ENCODE measurements at regions not wholly inside any gene's neighbourhood (a gene's known extent, or its start where the extent isn't known, plus 50 kb on each side); places are given as distances from the start of the nearest gene placed in this dataset.

DNA sequence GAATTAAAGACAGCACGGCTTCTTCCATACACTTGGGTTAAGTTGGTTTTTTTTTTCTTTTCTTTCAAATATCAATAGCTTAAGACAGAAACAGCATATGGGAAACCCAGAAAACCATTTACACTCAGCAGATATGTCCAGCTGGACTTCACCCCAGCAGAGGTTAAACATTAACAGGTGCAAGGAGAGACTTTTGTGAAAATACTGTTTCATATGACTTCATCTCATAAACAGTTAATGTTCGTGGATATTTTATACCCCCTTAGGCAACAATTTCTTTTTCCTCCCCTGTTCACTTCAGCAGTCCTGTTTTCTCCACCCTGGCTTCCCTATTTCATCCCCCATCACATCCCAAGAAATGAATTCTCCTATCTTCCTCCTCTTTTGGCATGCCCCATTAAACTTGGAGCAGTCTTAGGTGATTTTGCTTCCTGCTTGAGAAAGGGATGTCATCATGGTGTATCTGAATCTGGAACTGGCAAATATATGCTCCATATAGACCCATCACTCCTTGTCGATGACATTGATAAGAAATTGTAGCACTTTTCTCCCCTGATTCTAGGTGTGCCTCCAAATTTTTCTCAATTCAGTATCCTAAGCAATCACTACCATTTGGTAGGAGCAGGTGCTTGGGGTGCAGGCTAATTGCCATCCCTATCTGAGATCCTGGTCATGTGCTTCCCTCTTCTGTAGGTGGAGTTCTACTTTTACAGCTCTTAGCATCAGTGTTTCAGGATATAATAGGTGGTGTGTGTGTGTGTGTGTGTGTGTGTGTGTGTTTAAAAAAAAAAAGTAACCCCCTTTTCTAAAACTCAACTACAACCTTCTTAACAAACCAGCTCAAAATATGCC lies 67.9 kb downstream of the BMP4 start:
- TF ChIP-seq CTCF (IDR thresholded peaks at IDR 0.05) (no peak), POLR2A (IDR thresholded peaks at IDR 0.05) (no peak)

Measured in testis (tissue), 2 donors.